ENCODE measurements at regions not wholly inside any gene's neighbourhood (a gene's known extent, or its start where the extent isn't known, plus 50 kb on each side); places are given as distances from the start of the nearest gene placed in this dataset.

DNA sequence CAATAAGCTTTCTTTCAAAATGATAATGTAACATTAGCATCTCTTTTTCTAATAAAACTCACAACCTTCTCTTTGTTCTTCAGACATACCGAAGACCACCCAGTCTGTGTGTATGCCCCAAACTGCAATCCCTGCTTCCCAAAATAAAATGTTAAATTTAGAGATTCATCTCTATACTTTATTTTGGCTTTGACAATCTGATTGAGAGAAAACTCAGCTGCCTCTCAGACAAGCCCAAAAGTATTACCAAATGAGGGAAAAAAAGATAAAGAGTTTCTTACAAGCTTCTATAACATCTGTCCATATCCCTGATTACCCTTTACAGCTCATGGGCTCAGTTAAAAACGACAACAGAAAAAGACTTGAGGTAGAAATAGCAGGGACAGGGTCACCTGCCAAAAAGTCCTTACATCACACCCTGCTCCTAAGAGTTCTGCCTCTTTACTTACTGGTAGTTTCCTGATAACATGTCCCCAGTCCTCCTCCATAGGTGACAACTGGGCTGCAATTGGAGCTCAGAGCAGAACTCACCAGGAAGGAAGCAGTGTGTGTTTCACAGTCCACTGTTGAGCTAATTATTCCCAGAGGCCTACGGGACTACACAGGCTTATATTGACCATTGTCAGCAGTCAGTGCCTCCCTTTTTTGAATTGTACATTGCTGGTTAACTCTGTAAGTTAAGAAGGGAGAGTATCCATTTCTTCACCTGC lies 70.9 kb upstream of the FAM9C start:
- no peak for TF ChIP-seq POLR2A (IDR thresholded peaks at IDR 0.05)
- TF ChIP-seq, protein P1, sequence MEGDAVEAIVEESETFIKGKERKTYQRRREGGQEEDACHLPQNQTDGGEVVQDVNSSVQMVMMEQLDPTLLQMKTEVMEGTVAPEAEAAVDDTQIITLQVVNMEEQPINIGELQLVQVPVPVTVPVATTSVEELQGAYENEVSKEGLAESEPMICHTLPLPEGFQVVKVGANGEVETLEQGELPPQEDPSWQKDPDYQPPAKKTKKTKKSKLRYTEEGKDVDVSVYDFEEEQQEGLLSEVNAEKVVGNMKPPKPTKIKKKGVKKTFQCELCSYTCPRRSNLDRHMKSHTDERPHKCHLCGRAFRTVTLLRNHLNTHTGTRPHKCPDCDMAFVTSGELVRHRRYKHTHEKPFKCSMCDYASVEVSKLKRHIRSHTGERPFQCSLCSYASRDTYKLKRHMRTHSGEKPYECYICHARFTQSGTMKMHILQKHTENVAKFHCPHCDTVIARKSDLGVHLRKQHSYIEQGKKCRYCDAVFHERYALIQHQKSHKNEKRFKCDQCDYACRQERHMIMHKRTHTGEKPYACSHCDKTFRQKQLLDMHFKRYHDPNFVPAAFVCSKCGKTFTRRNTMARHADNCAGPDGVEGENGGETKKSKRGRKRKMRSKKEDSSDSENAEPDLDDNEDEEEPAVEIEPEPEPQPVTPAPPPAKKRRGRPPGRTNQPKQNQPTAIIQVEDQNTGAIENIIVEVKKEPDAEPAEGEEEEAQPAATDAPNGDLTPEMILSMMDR (IDR thresholded peaks at IDR 0.05) = no peak

Data from gastroesophageal sphincter (tissue), 3 donors.